Activated CD4-positive, alpha-beta T cell treated with anti-CD3 and anti-CD28 coated beads, Interleukin-2, amount 50 U/mL, for 48 hours (primary cell): ENCODE measurements at regions not wholly inside any gene's neighbourhood (a gene's known extent, or its start where the extent isn't known, plus 50 kb on each side); places are given as distances from the start of the nearest gene placed in this dataset.

Experiments
- DNase-seq, 2 experiments: peaks; one replicate each; pipeline ENCODE4 v3.0.0-alpha.2; 2020

DNA sequence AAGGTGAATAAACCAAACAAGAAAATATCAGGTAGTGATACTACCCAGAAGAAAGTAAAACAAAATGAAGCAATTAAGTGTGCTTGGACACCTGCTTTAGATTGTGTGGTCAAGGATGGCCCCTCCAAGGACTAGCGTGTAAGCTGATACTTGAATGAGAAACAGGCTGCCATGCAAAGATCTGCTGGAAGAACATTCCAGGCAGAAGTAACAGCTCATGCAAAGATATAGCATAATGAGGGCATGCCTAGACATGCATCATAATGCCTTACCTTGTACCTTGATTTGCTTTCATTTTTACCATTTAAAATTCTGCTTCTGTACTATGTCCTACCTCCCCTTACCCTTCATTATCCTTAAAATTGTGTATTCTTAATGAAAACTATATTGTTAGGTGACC is 74.8 kb upstream of the HDAC9 start:
- DNase-seq: no peak

DNA sequence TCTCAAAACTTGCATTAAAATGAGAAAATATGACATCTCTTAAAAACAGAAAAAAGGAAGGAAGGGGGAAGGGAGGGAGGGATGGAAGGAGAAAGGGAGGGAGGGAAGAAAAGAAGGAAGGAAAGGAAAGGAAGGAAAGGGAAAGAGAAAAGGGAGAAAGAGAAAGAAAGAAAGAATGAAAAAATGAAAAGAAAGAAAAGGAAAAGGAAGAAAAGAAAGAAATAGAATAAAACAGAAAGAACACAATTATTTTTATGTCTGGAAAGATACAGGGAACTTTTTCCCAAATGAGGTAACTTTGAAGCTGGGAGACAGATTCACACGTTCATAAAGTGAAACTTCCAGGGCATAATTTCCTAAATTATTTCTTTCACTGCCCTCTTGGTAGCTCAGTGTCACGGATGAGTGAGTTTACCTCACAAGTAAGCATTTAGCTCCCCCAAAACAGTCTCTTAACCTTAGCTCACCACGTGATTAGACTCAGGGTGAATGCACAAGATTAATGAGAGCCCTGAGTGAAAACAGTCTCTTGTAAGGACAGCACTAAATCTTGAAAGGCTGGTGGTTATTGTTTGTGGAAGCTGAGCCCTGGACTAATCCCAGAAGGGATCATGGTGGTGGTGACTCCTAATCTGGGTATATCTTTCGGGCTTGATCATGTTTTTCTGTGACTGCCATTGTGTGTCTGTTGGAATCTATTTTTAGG is 74.1 kb upstream of the HDAC9 start:
- no peak for DNase-seq

DNA sequence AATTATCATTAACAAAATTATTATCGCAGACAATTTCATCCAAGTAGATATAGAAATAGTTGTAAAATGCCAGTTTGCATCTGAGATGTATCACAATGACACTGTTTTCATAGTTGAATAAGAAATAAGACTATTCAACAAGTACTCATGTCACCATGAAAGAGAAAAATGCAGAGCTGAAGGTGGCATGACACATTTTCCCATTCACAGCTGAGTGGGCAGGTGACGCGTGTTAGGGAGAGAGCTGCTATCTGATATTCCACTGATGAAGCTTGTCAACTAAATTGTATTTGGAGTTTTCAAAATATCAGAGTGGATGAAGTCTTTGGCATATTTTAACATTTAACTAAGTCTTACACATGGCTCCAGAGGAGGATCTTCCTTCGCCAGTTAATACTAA is 70.3 kb upstream of the HDAC9 start:
- DNase-seq: no peak

DNA sequence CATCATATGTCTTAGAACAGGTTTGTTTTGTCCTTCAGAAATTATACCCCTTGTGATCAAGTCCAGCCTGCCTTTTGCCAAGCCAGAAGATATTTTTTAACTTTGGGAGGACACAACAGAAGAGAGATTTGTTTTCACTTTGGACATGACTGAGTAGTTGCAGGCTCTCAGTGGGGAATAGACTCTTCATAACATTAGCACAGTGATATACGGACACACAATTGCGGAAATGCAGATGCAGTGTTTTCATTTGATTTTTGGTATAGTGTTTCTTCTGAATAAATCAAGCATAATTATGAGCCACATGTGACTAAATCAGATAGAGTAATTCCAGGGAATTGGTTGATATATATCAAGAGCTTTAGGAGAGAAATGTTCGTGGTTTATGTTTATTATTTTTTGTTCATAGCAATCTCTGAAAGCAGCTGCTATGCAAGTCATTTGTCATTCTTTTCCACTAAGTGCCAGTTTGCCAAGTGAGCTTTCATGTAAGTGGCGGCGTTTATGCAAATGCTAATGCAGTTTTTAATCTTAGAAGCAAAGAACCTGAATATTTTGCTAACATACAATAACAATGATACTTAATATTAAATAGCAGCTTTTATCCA is 69.6 kb upstream of the HDAC9 start:
- DNase-seq: no peak

DNA sequence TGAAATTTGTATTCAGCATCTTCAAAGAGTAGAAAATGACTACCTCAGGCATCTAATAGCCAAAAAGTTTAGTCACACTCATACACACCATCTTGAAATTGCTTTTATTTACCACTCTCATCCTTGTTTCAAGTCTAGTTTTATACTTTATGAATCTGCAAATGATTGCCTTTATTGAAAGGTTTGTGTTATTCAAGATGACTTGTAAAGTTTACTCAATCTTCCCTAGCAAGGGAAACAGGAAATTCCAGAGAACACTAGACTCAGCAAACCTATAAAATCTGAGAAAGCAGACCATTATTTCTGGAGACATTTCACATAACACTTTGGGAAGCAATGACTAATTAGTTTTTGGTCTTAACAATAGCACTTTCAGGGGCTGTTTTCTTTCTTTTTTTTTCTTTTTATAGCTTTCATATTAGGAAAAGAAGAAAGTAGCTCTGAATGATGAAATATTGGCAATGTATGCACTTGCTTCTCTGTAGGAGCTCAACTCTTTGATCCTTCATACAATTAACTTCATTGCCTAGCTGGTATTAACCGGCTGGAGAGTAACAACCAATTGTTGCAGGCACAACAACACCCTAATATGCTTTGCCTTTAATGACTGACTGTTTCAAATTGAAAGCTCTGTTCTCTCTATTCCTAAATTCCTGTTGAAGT is 68.9 kb upstream of the HDAC9 start:
- DNase-seq: no peak

GRCh38 chr7:18429547-18429946 is 66.0 kb upstream of the HDAC9 start:
- DNase-seq: no peak

DNA sequence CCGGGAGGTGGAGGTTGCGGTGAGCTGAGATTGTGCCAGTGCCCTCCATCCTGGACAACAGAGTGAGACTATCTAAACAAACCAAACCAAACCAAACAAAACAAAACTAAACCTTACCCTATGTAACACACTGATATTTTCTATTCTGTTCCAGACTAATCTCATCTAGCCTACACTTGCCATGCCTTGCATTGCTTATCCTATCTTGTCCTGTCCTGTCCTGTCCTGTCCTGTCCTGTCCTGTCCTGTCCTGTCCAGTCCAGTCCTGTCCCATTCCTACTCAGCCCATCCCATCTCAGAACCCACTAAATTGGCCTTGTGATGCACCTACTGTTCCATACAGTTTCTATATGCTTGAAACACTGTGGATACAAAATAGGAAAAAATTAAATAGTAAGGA is 64.7 kb upstream of the HDAC9 start:
- DNase-seq: no peak

DNA sequence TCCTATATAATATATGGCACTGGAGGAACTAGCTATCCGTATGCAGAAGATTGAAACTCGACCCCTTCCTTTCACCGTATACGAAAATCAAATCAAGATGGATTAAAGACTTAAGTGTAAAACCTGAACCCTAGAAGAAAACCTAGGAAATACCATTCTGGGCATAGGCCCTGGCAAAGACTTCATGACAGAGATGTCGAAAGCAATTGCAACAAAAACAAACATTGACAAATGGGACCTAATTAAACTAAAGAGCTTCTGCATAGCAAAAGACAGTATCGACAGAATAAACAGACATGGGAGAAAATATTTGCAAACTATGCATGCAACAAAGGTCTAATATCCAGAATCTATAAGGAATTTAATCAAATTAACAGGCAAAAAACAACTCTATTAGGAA is 61.4 kb upstream of the HDAC9 start:
- no peak for DNase-seq

DNA sequence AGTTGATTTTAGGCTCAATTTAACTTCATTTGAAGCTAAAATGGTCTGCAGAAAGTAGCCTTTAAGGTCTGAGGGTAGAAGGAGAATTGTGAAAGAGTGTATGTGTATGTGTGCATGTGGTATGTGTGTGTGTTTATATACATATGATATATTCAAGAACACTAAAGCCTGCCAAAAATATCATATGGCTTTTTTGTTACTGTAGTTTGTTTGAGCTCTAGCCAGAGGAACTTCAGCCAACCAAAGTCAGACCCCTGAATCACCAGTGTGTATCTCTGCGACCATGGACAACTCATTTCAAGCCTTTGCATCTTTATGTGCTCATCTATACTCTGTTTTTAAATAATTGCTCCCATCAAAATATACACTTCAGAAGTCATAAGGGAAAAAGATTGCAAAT is 58.4 kb upstream of the HDAC9 start:
- DNase-seq: no peak

DNA sequence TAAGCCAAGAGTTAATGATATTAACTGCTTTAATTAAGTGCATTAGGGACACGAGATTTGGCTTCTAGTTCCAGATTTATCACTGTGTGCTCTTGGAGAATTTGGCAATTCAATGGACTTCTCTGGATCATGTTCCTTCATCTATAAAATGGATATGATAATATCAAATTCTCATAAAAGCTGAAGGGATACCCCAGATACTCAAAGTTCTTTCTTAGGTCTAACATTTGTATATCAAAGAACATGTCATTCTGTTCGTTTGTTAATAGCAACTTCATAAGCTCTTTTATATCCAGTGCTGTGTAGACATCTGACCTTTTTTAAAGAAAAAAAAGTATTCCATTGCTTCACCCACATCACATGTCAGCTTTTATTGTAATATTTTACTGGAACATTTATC is 54.6 kb upstream of the HDAC9 start:
- DNase-seq: no peak

- DNase-seq: no peak
These were observed 50.7 kb upstream of the HDAC9 start for GRCh38 chr7:18444826-18445225.

DNA sequence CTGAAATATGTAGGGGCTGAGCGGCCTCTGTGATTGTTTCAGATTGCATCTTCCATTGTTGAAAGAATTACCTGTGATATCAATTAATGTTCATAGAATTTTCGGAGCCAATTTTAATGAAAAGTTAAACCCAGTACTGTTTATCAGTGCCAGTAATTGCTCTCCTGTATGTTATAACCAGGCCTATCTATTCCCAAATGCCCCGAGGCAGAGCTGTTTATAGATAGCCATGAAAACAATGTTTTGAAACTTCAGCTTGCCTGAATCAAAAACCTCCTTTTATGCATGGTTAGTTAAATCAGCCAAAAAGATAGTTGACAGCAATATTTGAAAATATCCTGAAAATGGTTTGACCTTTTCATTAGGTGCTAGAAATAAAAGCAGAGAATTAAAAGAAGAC is 50.1 kb upstream of the HDAC9 start:
- no peak for DNase-seq
